RWPE2 (cell line): ENCODE measurements at regions not wholly inside any gene's neighbourhood (a gene's known extent, or its start where the extent isn't known, plus 50 kb on each side); places are given as distances from the start of the nearest gene placed in this dataset.

ENCODE experiments used
- ATAC-seq: fragments of 200-7000 bp; cut with Tn5 transposase; 3 replicates; pipeline ENCODE4 v1.9.1; 2021; ENCODE audit warnings: low read depth
- DNase-seq: peaks from one replicate; pipeline ENCODE4 v3.0.0-alpha.2; 2020; ENCODE audit warnings: low spot score
- H3K27ac ChIP-seq: fragments of 450-650 bp; 2 replicates; pipeline ENCODE4 v1.5.1; 2017; ENCODE audit warnings: mild to moderate bottlenecking; ENCODE audit not compliant: poor library complexity, severe bottlenecking
- H3K27me3 ChIP-seq: fragments of 250-450 bp; sonication (Bioruptor Pico); 2 replicates; pipeline ENCODE4 v1.5.1; 2021; ENCODE audit warnings: mild to moderate bottlenecking, moderate library complexity; ENCODE audit not compliant: insufficient read depth, poor library complexity, severe bottlenecking
- H3K36me3 ChIP-seq: fragments of 250-450 bp; sonication (Bioruptor Pico); 2 replicates; pipeline ENCODE4 v1.5.1; 2020; ENCODE audit warnings: low read depth, mild to moderate bottlenecking, moderate library complexity
- H3K4me1 ChIP-seq: fragments of 250-450 bp; sonication (Bioruptor Pico); 2 replicates; pipeline ENCODE4 v1.5.1; 2021; ENCODE audit warnings: mild to moderate bottlenecking, moderate library complexity; ENCODE audit not compliant: insufficient read depth, poor library complexity, severe bottlenecking
- H3K4me3 ChIP-seq: fragments of 250-450 bp; sonication (Bioruptor Pico); 2 replicates; pipeline ENCODE4 v1.5.1; 2021; ENCODE audit warnings: mild to moderate bottlenecking, moderate library complexity; ENCODE audit not compliant: severe bottlenecking
- H3K9me3 ChIP-seq: fragments of 250-450 bp; sonication (Bioruptor Pico); 2 replicates; pipeline ENCODE4 v1.5.1; 2021; ENCODE audit warnings: mild to moderate bottlenecking, moderate library complexity; ENCODE audit not compliant: severe bottlenecking
- CTCF ChIP-seq: fragments of 450-650 bp; IDR thresholded peaks from one replicate; pipeline ENCODE4 v1.5.1; 2017; ENCODE audit warnings: mild to moderate bottlenecking, moderate library complexity; ENCODE audit not compliant: poor library complexity, severe bottlenecking

GRCh38 chr3:110767838-110768237 lies 303.8 kb upstream of the NECTIN3 start:
- no peak for DNase-seq
- no peak for ATAC-seq

GRCh38 chr3:110773413-110773954 lies 298.1 kb upstream of the NECTIN3 start:
- Histone ChIP-seq H3K36me3 (no peaks in the 10 kb centered on the region), H3K4me1 (no peaks in the 10 kb centered on the region), H3K27ac (no peak overlapping the region), H3K4me3 (no peak overlapping the region), H3K9me3 (no peaks in the 10 kb centered on the region), H3K27me3 (no peaks in the 10 kb centered on the region)
- no peak for TF ChIP-seq CTCF
- no peak for DNase-seq
- ATAC-seq = peak; percentile 54; the same call in 1 of the 3 replicates

More at GRCh38 chr3:110767838-110768237, 303.8 kb upstream of the NECTIN3 start:
- no peaks in the 10 kb centered on the region for H3K27me3 ChIP-seq
- no peaks in the 10 kb centered on the region for H3K9me3 ChIP-seq
- no peaks in the 10 kb centered on the region for H3K4me1 ChIP-seq
- no peak overlapping the region for H3K4me3 ChIP-seq
- H3K27ac ChIP-seq = no peak overlapping the region
- no peaks in the 10 kb centered on the region for H3K36me3 ChIP-seq
- no peak for TF ChIP-seq CTCF

- Histone ChIP-seq H3K36me3 (no peaks in the 10 kb centered on the region), H3K27ac (no peak overlapping the region), H3K27me3 (no peaks in the 10 kb centered on the region), H3K4me1 (no peaks in the 10 kb centered on the region), H3K4me3 (no peak overlapping the region), H3K9me3 (no peaks in the 10 kb centered on the region)
- DNase-seq = no peak
- TF ChIP-seq CTCF = no peak
- ATAC-seq = no peak
Observed at GRCh38 chr3:110774496-110775265, 296.9 kb upstream of the NECTIN3 start.

GRCh38 chr3:110779581-110779980 lies 292.0 kb upstream of the NECTIN3 start:
- no peak for ATAC-seq
- TF ChIP-seq CTCF = no peak

GRCh38 chr3:110783541-110783940 lies 288.1 kb upstream of the NECTIN3 start:
- Histone ChIP-seq H3K4me1 (no peaks in the 10 kb centered on the region), H3K36me3 (no peaks in the 10 kb centered on the region), H3K27ac (no peak overlapping the region), H3K27me3 (no peaks in the 10 kb centered on the region), H3K4me3 (no peak overlapping the region), H3K9me3 (no peaks in the 10 kb centered on the region)
- no peak for TF ChIP-seq CTCF
- no peak for DNase-seq
- ATAC-seq = no peak

More at GRCh38 chr3:110779581-110779980, 292.0 kb upstream of the NECTIN3 start:
- Histone ChIP-seq H3K27me3 (no peaks in the 10 kb centered on the region), H3K4me3 (no peak overlapping the region), H3K36me3 (no peaks in the 10 kb centered on the region), H3K4me1 (no peaks in the 10 kb centered on the region), H3K27ac (no peak overlapping the region), H3K9me3 (no peaks in the 10 kb centered on the region)
- no peak for DNase-seq
